Upper lobe of left lung (tissue), 6 donors: ENCODE measurements at regions not wholly inside any gene's neighbourhood (a gene's known extent, or its start where the extent isn't known, plus 50 kb on each side); places are given as distances from the start of the nearest gene placed in this dataset.

Source experiments
- ATAC-seq, 2 donors: fragments of 200-7000 bp; cut with Tn5 transposase; one replicate each; pipeline ENCODE4 v1.9.1; 2022; ENCODE audit warnings: mild to moderate bottlenecking in 2 of 2, moderate library complexity in 2 of 2; ENCODE audit not compliant: low FRiP score in 2 of 2
- DNase-seq, 2 donors: peaks; one replicate each; pipeline ENCODE4 v3.0.0-alpha.2; 2019 to 2020
- H3K27ac ChIP-seq, 4 donors: fragments of 200-600 bp; sonication (generic); one replicate each; pipeline ENCODE4 v1.5.1; 2016 to 2019
- H3K27me3 ChIP-seq, 4 donors: fragments of 200-600 bp; sonication (generic); one replicate each; pipeline ENCODE4 v1.5.1; 2017 to 2019
- H3K36me3 ChIP-seq, 4 donors: fragments of 200-600 bp; sonication (generic); one replicate each; pipeline ENCODE4 v1.5.1; 2016 to 2019
- H3K4me1 ChIP-seq, 4 donors: fragments of 200-600 bp; sonication (generic); one replicate each; pipeline ENCODE4 v1.5.1; 2018 to 2019
- H3K4me3 ChIP-seq, 4 donors: fragments of 200-600 bp; sonication (generic); one replicate each; pipeline ENCODE4 v1.5.1; 2017 to 2019; ENCODE audit warnings: mild to moderate bottlenecking in 2 of 4, moderate library complexity in 1 of 4
- H3K9me3 ChIP-seq, 4 donors: fragments of 200-600 bp; sonication (generic); one replicate each; pipeline ENCODE4 v1.5.1; 2018 to 2019
- CTCF ChIP-seq, 6 experiments: fragments of 450-650 bp in 4 of 6; fragments of 200-600 bp in 2 of 6; sonication (generic) in 2 of 6; IDR thresholded peaks; one replicate each; pipeline ENCODE4 v1.5.1; 2016 to 2019; ENCODE audit warnings: antibody characterized with exemption in 6 of 6
- EP300 ChIP-seq, 4 donors: sonication (generic); formaldehyde crosslinking; IDR thresholded peaks; one replicate each; pipeline ENCODE4 v1.5.1; 2017; ENCODE audit warnings: antibody characterized with exemption in 4 of 4, control low read depth in 2 of 4
- POLR2A ChIP-seq, 4 donors: fragments of 450-650 bp; IDR thresholded peaks; one replicate each; pipeline ENCODE4 v1.5.1; 2016 to 2017; ENCODE audit warnings: antibody characterized with exemption in 4 of 4, mild to moderate bottlenecking in 2 of 4
- POLR2AphosphoS5 ChIP-seq, 2 donors: sonication (generic); formaldehyde crosslinking; IDR thresholded peaks; one replicate each; pipeline ENCODE4 v1.5.1; 2017; ENCODE audit warnings: antibody characterized with exemption in 2 of 2
- WGBS, 2 donors: methylation state at CpG; one replicate each; pipeline ENCODE4 v1.1.5; 2017 to 2018; 5-methylcytosine and 5-hydroxymethylcytosine counted together
- donor health status: DM: no; HTN: no; CAD: no; lungs with moderate emphysema.
- donor health status: DM: no; HTN: yes; CAD: no; lungs with severe emphysema.

- ATAC-seq (no peak), DNase-seq (no peak)
- H3K4me1 ChIP-seq: no peaks in the 10 kb centered on the region
- H3K9me3 ChIP-seq: no peaks in the 10 kb centered on the region
- no peak overlapping the region for H3K4me3 ChIP-seq
- TF ChIP-seq POLR2AphosphoS5 (IDR thresholded peaks at IDR 0.05) (no peak), EP300 (IDR thresholded peaks at IDR 0.05) (no peak), CTCF (IDR thresholded peaks at IDR 0.05) (no peak), POLR2A (IDR thresholded peaks at IDR 0.05) (no peak)
- H3K27me3 ChIP-seq: no peaks in the 10 kb centered on the region
- H3K36me3 ChIP-seq: no peaks in the 10 kb centered on the region
- H3K27ac ChIP-seq: no peak overlapping the region
- WGBS, 2 donors: 75 to 78% methylated on average over 4 of the region's 4 CpGs
Measured at GRCh38 chr3:14283813-14284438, 105.3 kb downstream of the LSM3 start.

GRCh38 chr3:14284694-14285547 is 106.3 kb downstream of the LSM3 start:
- Histone ChIP-seq H3K4me1 (peaks cover 0 to 2% (median 0%) of the 10 kb centered on the region in 4 donors), H3K9me3 (no peaks in the 10 kb centered on the region), H3K27me3 (no peaks in the 10 kb centered on the region), H3K27ac (no peak overlapping the region), H3K36me3 (no peaks in the 10 kb centered on the region), H3K4me3 (no peak overlapping the region)
- no peak for ATAC-seq
- 71 to 77% methylated on average over 13 to 15 of the region's 15 CpGs for WGBS, 2 donors
- TF ChIP-seq CTCF (IDR thresholded peaks at IDR 0.05): no peak
- TF ChIP-seq POLR2A (IDR thresholded peaks at IDR 0.05): no peak
- no peak for TF ChIP-seq EP300 (IDR thresholded peaks at IDR 0.05)
- no peak for TF ChIP-seq POLR2AphosphoS5 (IDR thresholded peaks at IDR 0.05)
- DNase-seq: no peak

GRCh38 chr3:14285548-14285925 is 106.9 kb downstream of the LSM3 start:
- H3K27me3 ChIP-seq: no peaks in the 10 kb centered on the region
- WGBS, 2 donors: 60 to 81% methylated on average over 4 of the region's 4 CpGs
- no peaks in the 10 kb centered on the region for H3K9me3 ChIP-seq
- TF ChIP-seq EP300 (IDR thresholded peaks at IDR 0.05): no peak
- TF ChIP-seq POLR2A (IDR thresholded peaks at IDR 0.05): no peak
- no peak for TF ChIP-seq CTCF (IDR thresholded peaks at IDR 0.05)
- TF ChIP-seq POLR2AphosphoS5 (IDR thresholded peaks at IDR 0.05): no peak
- ATAC-seq (no peak), DNase-seq (no peak)
- no peak overlapping the region for H3K4me3 ChIP-seq
- peaks cover 0 to 3% (median 0%) of the 10 kb centered on the region in 4 donors for H3K4me1 ChIP-seq
- H3K27ac ChIP-seq: no peak overlapping the region
- H3K36me3 ChIP-seq: no peaks in the 10 kb centered on the region

GRCh38 chr3:14286887-14287500 is 108.4 kb downstream of the LSM3 start:
- no peak overlapping the region for H3K27ac ChIP-seq
- H3K4me3 ChIP-seq: no peak overlapping the region
- TF ChIP-seq EP300 (IDR thresholded peaks at IDR 0.05): no peak
- TF ChIP-seq POLR2AphosphoS5 (IDR thresholded peaks at IDR 0.05): no peak
- TF ChIP-seq POLR2A (IDR thresholded peaks at IDR 0.05): no peak
- no peak for TF ChIP-seq CTCF (IDR thresholded peaks at IDR 0.05)
- peaks cover 0 to 12% (median 0%) of the 10 kb centered on the region in 4 donors for H3K4me1 ChIP-seq
- no peaks in the 10 kb centered on the region for H3K9me3 ChIP-seq
- ATAC-seq (no peak), DNase-seq (no peak)
- no peaks in the 10 kb centered on the region for H3K36me3 ChIP-seq
- WGBS, 2 donors: 68 to 77% methylated on average over 3 to 7 of the region's 7 CpGs
- H3K27me3 ChIP-seq: no peaks in the 10 kb centered on the region
